ENCODE measurements at regions not wholly inside any gene's neighbourhood (a gene's known extent, or its start where the extent isn't known, plus 50 kb on each side); places are given as distances from the start of the nearest gene placed in this dataset.

DNA sequence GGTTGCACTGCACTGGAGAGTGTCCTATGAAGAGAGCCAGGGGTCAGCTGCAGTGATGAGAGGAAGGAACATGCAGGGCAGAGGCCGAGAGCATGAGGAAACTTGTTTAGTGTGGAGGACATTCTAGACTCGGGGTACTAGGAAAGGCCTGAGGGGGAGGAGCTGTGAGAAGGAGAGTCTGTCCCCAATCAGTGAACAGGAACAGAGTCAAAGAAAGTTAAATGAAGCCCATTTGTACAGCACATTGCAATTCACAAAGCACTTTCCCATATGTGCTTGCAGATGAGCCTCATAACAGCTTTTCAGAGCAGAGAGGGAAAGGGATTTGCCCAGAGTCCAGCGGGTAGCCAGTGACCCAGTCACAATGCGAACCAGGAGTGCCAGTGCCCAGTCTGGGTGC lies 83.4 kb downstream of the NAV1 start:
- H3K4me3 Mint-ChIP-seq = no peak overlapping the region
- no peak for ATAC-seq
- CTCF ChIA-PET = no interaction called here
- H3K27ac Mint-ChIP-seq = no peak overlapping the region
- H3K9me3 Mint-ChIP-seq (ENCODE audit: low read depth) = no peaks in the 10 kb centered on the region
- no peaks in the 10 kb centered on the region for H3K4me1 Mint-ChIP-seq
- DNase-seq = no peak
- H3K27me3 Mint-ChIP-seq = peaks cover 3% of the 10 kb centered on the region
- H3K36me3 Mint-ChIP-seq = no peaks in the 10 kb centered on the region

- H3K4me1 Mint-ChIP-seq = no peaks in the 10 kb centered on the region
- H3K27ac Mint-ChIP-seq = no peak overlapping the region
- CTCF ChIA-PET = no interaction called here
- no peak for DNase-seq
- no peaks in the 10 kb centered on the region for H3K9me3 Mint-ChIP-seq (ENCODE audit: low read depth)
- peaks cover 3% of the 10 kb centered on the region for H3K27me3 Mint-ChIP-seq
- H3K36me3 Mint-ChIP-seq = no peaks in the 10 kb centered on the region
- H3K4me3 Mint-ChIP-seq = no peak overlapping the region
- no peak for ATAC-seq
Observed at GRCh38 chr1:201622824-201623223, 83.9 kb downstream of the NAV1 start.

GRCh38 chr1:201624741-201625225 lies 85.9 kb downstream of the NAV1 start:
- Mint-ChIP-seq H3K9me3 (ENCODE audit: low read depth) (no peaks in the 10 kb centered on the region), H3K27ac (no peak overlapping the region), H3K4me3 (no peak overlapping the region), H3K4me1 (no peaks in the 10 kb centered on the region), H3K27me3 (no peaks in the 10 kb centered on the region), H3K36me3 (no peaks in the 10 kb centered on the region)
- CTCF ChIA-PET = no interaction called here
- ATAC-seq (no peak), DNase-seq (no peak)

DNA sequence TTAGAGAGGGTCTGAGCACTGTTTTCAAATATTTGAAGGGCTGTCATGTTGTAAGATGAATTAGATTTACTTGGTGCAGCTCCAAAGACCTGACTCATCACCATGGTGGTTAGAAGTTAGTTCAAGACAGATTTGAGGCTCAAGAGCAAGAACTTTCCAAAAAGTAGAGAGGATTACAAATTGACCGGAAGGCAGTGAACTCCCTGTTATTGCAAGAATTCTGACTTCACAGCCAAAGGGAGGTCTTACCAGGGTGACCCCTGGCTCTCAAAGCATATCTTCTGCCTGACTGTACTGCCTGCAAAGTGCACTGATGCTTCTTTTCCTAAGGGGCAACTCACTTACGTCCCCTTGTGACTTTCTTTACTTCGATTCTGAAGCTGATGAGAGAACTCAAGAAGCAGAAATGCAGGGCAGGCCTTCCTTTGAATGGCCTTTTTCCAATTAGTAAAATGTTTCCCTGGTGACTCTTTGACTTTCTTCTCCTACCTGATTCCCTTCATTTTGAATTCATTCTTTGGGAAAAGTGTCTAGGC lies 86.4 kb downstream of the NAV1 start:
- no peak for DNase-seq
- Mint-ChIP-seq H3K4me1 (no peaks in the 10 kb centered on the region), H3K27ac (no peak overlapping the region), H3K9me3 (ENCODE audit: low read depth) (no peaks in the 10 kb centered on the region), H3K4me3 (no peak overlapping the region), H3K27me3 (no peaks in the 10 kb centered on the region), H3K36me3 (no peaks in the 10 kb centered on the region)
- CTCF ChIA-PET = no interaction called here
- no peak for ATAC-seq

DNA sequence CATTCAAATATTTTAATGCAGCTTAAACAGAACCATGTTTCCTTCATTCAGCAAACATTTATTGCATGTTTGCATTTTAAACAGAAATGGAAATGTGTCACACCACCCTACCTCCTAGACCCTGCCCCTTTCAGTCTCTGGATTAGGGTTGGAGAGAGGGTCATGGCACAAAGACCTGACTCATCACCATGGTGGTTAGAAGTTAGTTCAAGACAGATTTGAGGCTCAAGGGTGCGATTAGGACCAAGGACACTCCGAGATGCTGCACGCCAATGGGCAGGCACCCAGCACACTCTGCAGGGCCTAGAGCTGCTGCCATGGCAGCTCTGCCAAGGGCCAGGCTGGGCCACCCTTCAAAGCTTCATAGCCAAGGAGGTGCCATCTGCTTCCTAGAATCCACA lies 86.9 kb downstream of the NAV1 start:
- Mint-ChIP-seq H3K9me3 (ENCODE audit: low read depth) (no peaks in the 10 kb centered on the region), H3K27me3 (no peaks in the 10 kb centered on the region), H3K27ac (no peak overlapping the region), H3K36me3 (no peaks in the 10 kb centered on the region), H3K4me3 (no peak overlapping the region), H3K4me1 (no peaks in the 10 kb centered on the region)
- ATAC-seq = no peak
- no peak for DNase-seq
- CTCF ChIA-PET = no interaction called here

DNA sequence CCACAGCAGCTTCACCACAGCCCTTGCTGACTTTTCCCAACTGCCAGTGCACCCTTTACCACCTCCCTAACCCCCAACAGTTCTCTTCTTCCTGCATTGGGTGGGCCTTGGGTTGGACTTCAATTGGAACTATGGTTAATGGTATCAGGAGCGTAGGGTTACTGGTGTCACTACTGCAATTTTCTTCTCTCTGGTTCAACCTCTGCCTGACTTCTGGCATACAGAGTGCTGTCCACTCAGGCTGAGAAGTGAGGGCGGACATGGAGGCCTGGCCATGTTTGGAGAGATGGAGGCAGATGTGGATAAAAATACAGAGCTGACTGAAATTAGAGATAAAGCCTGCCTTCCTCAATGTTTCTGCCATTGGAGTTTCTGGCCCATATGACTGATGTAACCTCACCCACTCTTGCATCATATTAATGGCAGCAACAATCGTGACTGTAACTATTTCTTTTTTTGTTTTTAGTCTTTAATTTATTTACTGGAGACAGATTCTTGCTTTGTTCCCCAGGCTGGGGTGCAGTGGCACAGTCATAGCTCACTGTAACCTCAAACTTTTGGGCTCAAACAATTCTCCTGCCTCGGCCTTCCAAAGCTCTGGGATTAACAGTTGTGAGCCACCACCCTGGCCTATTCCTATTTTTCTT lies 87.8 kb downstream of the NAV1 start:
- no peak overlapping the region for H3K4me3 Mint-ChIP-seq
- DNase-seq = no peak
- no peak overlapping the region for H3K27ac Mint-ChIP-seq

GRCh38 chr1:201628490-201628889 lies 89.6 kb downstream of the NAV1 start:
- ATAC-seq (no peak), DNase-seq (no peak)
- Mint-ChIP-seq H3K36me3 (no peaks in the 10 kb centered on the region), H3K9me3 (ENCODE audit: low read depth) (no peaks in the 10 kb centered on the region), H3K27me3 (peaks cover 6% of the 10 kb centered on the region), H3K4me3 (no peak overlapping the region), H3K4me1 (no peaks in the 10 kb centered on the region), H3K27ac (no peak overlapping the region)
- CTCF ChIA-PET = no interaction called here

More for the DNA sequence above, 87.8 kb downstream of the NAV1 start:
- CTCF ChIA-PET = no interaction called here
- Mint-ChIP-seq H3K36me3 (no peaks in the 10 kb centered on the region), H3K27me3 (no peaks in the 10 kb centered on the region), H3K4me1 (no peaks in the 10 kb centered on the region), H3K9me3 (ENCODE audit: low read depth) (no peaks in the 10 kb centered on the region)
- no peak for ATAC-seq

DNA sequence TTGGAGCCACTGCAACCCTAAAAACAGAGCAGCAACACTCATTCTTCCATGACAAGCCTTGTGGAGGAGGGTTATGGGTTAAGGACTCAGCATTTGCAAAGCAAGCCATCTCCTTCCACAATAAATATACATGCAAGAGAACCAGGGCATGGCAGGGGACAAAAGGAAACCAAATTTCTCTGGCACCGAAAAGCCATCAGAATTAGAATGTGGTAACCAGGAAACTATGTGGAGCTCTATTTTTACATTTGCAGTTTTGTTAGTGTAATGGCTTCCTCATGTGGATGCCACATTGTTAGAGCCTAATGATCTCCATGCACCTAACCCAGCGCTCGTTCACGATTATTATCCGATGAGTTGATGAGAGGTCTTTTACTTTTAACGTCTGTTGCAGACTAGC lies 91.7 kb downstream of the NAV1 start:
- Mint-ChIP-seq H3K27ac (no peak overlapping the region), H3K27me3 (peaks cover 7% of the 10 kb centered on the region), H3K4me3 (no peak overlapping the region), H3K9me3 (ENCODE audit: low read depth) (no peaks in the 10 kb centered on the region), H3K4me1 (no peaks in the 10 kb centered on the region), H3K36me3 (no peaks in the 10 kb centered on the region)
- CTCF ChIA-PET = no interaction called here
- no peak for ATAC-seq
- no peak for DNase-seq

DNA sequence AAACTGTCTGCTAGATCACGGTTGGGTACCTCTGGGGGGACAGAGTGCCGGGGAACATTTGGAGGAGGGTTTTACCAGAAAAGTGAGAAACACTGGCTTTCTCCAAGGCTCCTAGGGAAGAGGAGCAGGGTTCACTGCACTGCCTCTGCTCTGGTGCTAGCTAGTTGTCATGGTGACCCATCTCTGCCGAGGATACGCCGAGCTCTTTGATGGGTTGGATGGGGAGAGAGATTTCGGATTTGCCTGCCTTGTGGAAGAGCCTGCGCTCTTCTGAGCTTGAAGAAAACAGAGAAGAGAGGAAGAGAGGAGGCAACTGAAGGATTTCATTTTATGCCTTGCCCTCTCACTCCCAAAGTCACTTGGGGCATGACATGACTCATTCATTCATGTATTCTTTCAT lies 92.1 kb downstream of the NAV1 start:
- Mint-ChIP-seq H3K4me1 (no peaks in the 10 kb centered on the region), H3K27ac (no peak overlapping the region), H3K9me3 (ENCODE audit: low read depth) (no peaks in the 10 kb centered on the region), H3K36me3 (no peaks in the 10 kb centered on the region), H3K27me3 (peaks cover 7% of the 10 kb centered on the region), H3K4me3 (no peak overlapping the region)
- CTCF ChIA-PET = no interaction called here
- ATAC-seq = no peak
- DNase-seq = no peak

GRCh38 chr1:201632364-201632952 lies 93.5 kb downstream of the NAV1 start:
- no peak for DNase-seq
- no peak overlapping the region for H3K27ac Mint-ChIP-seq
- H3K4me3 Mint-ChIP-seq = no peak overlapping the region
- no peaks in the 10 kb centered on the region for H3K9me3 Mint-ChIP-seq (ENCODE audit: low read depth)
- H3K27me3 Mint-ChIP-seq = peaks cover 7% of the 10 kb centered on the region
- H3K4me1 Mint-ChIP-seq = no peaks in the 10 kb centered on the region
- ATAC-seq = no peak
- no peaks in the 10 kb centered on the region for H3K36me3 Mint-ChIP-seq
- CTCF ChIA-PET = no interaction called here

DNA sequence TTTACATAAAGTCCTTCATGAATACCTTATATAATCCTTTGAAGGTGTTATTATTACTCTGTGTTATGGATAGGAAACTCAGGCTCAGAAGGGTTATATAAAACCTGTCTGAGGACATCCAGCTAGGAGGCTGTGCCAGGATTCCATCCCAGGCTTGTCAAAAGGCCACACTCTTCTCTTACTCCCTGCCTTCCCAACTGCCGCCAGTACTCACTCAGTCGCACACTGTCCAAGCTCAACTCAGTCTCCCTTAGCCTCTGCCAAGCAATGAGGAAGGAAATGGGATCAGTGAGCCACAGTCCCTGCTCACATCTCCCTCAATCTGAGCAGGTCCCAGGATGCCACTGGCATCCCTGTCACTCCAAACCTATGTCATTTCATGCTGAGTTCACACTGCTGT lies 94.4 kb downstream of the NAV1 start:
- DNase-seq (no peak), ATAC-seq (no peak)
- H3K4me1 Mint-ChIP-seq = no peaks in the 10 kb centered on the region
- no peak overlapping the region for H3K4me3 Mint-ChIP-seq
- H3K27ac Mint-ChIP-seq = no peak overlapping the region
- CTCF ChIA-PET = no interaction called here
- H3K36me3 Mint-ChIP-seq = no peaks in the 10 kb centered on the region
- H3K27me3 Mint-ChIP-seq = peaks cover 7% of the 10 kb centered on the region
- H3K9me3 Mint-ChIP-seq (ENCODE audit: low read depth) = no peaks in the 10 kb centered on the region

- Mint-ChIP-seq H3K4me3 (no peak overlapping the region), H3K27me3 (peaks cover 7% of the 10 kb centered on the region), H3K36me3 (no peaks in the 10 kb centered on the region), H3K9me3 (ENCODE audit: low read depth) (no peaks in the 10 kb centered on the region), H3K27ac (no peak overlapping the region), H3K4me1 (no peaks in the 10 kb centered on the region)
- CTCF ChIA-PET = no interaction called here
- ATAC-seq (no peak), DNase-seq (no peak)
Observed at GRCh38 chr1:201633811-201634210, 94.9 kb downstream of the NAV1 start.

- CTCF ChIA-PET = no interaction called here
- no peak for DNase-seq
- ATAC-seq = no peak
- Mint-ChIP-seq H3K27me3 (peaks cover 7% of the 10 kb centered on the region), H3K4me1 (no peaks in the 10 kb centered on the region), H3K36me3 (no peaks in the 10 kb centered on the region), H3K4me3 (no peak overlapping the region), H3K27ac (no peak overlapping the region), H3K9me3 (ENCODE audit: low read depth) (no peaks in the 10 kb centered on the region)
Observed at GRCh38 chr1:201634261-201634660, 95.3 kb downstream of the NAV1 start.

DNA sequence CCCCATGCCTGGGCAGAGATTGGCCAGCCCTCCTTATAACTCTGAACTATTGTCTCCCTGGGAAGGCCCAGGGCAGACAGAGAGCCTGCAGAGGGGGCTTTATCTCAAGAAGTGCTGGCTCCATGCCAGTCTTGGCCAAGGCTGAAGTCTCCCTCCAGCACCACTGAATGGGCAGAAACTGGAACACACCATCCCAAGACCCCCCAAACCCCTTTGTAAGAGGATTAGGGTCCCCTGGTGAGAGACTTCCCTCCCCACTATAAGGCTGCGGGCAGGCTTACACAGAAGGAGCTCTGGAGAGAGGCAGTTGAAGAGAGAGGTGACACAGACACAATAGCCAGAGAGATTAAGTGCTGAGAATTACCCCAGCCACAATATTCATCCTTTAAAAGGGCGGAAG lies 97.2 kb downstream of the NAV1 start:
- ATAC-seq (no peak), DNase-seq (no peak)
- Mint-ChIP-seq H3K4me3 (no peak overlapping the region), H3K36me3 (no peaks in the 10 kb centered on the region), H3K27me3 (peaks cover 7% of the 10 kb centered on the region), H3K9me3 (ENCODE audit: low read depth) (no peaks in the 10 kb centered on the region), H3K4me1 (no peaks in the 10 kb centered on the region), H3K27ac (no peak overlapping the region)
- CTCF ChIA-PET = no interaction called here

Data from activated CD8-positive, alpha-beta memory T cell treated with anti-CD3 and anti-CD28 coated beads, Interleukin-2, amount 10 ng/mL, durations not matched to agents 7 days and 5 days (primary cell).